GM23338 (cell line): ENCODE measurements at regions not wholly inside any gene's neighbourhood (a gene's known extent, or its start where the extent isn't known, plus 50 kb on each side); places are given as distances from the start of the nearest gene placed in this dataset.

Experiments used
- ATAC-seq: fragments of 200-7000 bp; cut with Tn5 transposase; 3 replicates; pipeline ENCODE4 v1.9.1; 2020
- DNase-seq: peaks from one replicate; pipeline ENCODE4 v3.0.0-alpha.2; 2015; ENCODE audit warnings: low spot score
- H2AFZ ChIP-seq: fragments of 200-600 bp; sonication (generic); 2 replicates; pipeline ENCODE4 v1.8.0; 2016; ENCODE audit warnings: antibody characterized with exemption, mild to moderate bottlenecking, moderate library complexity
- H3F3A ChIP-seq: fragments of 200-600 bp; sonication (generic); replicated peaks from 2 replicates; pipeline ENCODE4 v1.8.0; 2017; ENCODE audit warnings: antibody characterized with exemption, mixed run types, low read depth
- H3K27ac ChIP-seq: fragments of 200-600 bp; sonication (generic); 2 replicates; pipeline ENCODE4 v1.6.1; 2016; ENCODE audit warnings: low read depth
- H3K27me3 ChIP-seq: fragments of 200-600 bp; sonication (generic); 2 replicates; pipeline ENCODE4 v1.8.0; 2016; ENCODE audit warnings: mild to moderate bottlenecking, mixed run types, moderate library complexity; ENCODE audit not compliant: insufficient read depth
- H3K36me3 ChIP-seq: fragments of 200-600 bp; sonication (generic); 2 replicates; pipeline ENCODE4 v1.8.0; 2016; ENCODE audit warnings: mild to moderate bottlenecking; ENCODE audit not compliant: insufficient read depth
- H3K4me1 ChIP-seq: fragments of 200-600 bp; sonication (generic); 2 replicates; pipeline ENCODE4 v1.8.0; 2016; ENCODE audit warnings: mild to moderate bottlenecking, moderate library complexity; ENCODE audit not compliant: insufficient read depth
- H3K4me2 ChIP-seq: fragments of 200-600 bp; sonication (generic); 2 replicates; pipeline ENCODE4 v1.7.1; 2017; ENCODE audit warnings: mixed run types
- H3K4me3 ChIP-seq: fragments of 200-600 bp; sonication (generic); 2 replicates; pipeline ENCODE4 v1.6.1; 2016; ENCODE audit warnings: mixed run types
- H3K79me2 ChIP-seq: fragments of 200-600 bp; sonication (generic); replicated peaks from 2 replicates; pipeline ENCODE4 v1.8.0; 2017; ENCODE audit warnings: mild to moderate bottlenecking; ENCODE audit not compliant: insufficient read depth
- H3K9me2 ChIP-seq: fragments of 200-600 bp; sonication (generic); 2 replicates; pipeline ENCODE4 v1.8.0; 2017; ENCODE audit not compliant: insufficient read depth
- H4K20me1 ChIP-seq: fragments of 200-600 bp; sonication (generic); replicated peaks from 2 replicates; pipeline ENCODE4 v1.8.0; 2017; ENCODE audit warnings: mild to moderate bottlenecking; ENCODE audit not compliant: insufficient read depth
- H3K27ac Mint-ChIP-seq: 2 replicates; pipeline ENCODE4 v1.8.0; 2020; ENCODE audit warnings: inconsistent platforms, mild to moderate bottlenecking, moderate library complexity, mixed read lengths
- H3K27me3 Mint-ChIP-seq: 3 replicates; pipeline ENCODE4 v1.8.0; 2022; ENCODE audit warnings: low read depth, mild to moderate bottlenecking, moderate library complexity, mixed read lengths, inconsistent platforms; ENCODE audit not compliant: insufficient read depth, poor library complexity
- H3K36me3 Mint-ChIP-seq: 3 replicates; pipeline ENCODE4 v1.8.0; 2021; ENCODE audit warnings: low read depth, mild to moderate bottlenecking, inconsistent platforms, moderate library complexity, mixed read lengths
- H3K4me1 Mint-ChIP-seq: 3 replicates; pipeline ENCODE4 v1.8.0; 2020; ENCODE audit warnings: mild to moderate bottlenecking, inconsistent platforms, mixed read lengths
- H3K4me3 Mint-ChIP-seq: 3 replicates; pipeline ENCODE4 v1.8.0; 2021; ENCODE audit warnings: moderate library complexity, mild to moderate bottlenecking, inconsistent platforms, mixed read lengths
- H3K9me3 Mint-ChIP-seq: 3 replicates; pipeline ENCODE4 v1.8.0; 2020; ENCODE audit warnings: moderate library complexity, mild to moderate bottlenecking, inconsistent platforms, mixed read lengths
- CREB1 ChIP-seq: fragments of 250-450 bp; sonication (Bioruptor Pico); IDR thresholded peaks from 2 replicates; pipeline ENCODE4 v1.5.0; 2020; ENCODE audit warnings: low read depth, mild to moderate bottlenecking, moderate library complexity
- EZH2 ChIP-seq: fragments of 200-600 bp; sonication (generic); IDR thresholded peaks from one replicate; pipeline ENCODE4 v1.8.0; 2017; ENCODE audit warnings: antibody characterized with exemption, mild to moderate bottlenecking, low read depth; ENCODE audit not compliant: unreplicated experiment
- EZH2phosphoT487 ChIP-seq: fragments of 200-600 bp; sonication (generic); IDR thresholded peaks from one replicate; pipeline ENCODE4 v1.8.1; 2018; ENCODE audit warnings: antibody characterized with exemption; ENCODE audit not compliant: unreplicated experiment
- NANOG ChIP-seq: IDR thresholded peaks from 2 replicates; pipeline ENCODE4 v1.6.1; 2016; ENCODE audit warnings: antibody characterized with exemption, borderline replicate concordance
- POLR2AphosphoS5 ChIP-seq: IDR thresholded peaks from 2 replicates; pipeline ENCODE4 v1.6.1; 2016; ENCODE audit warnings: antibody characterized with exemption, low read depth
- STAT1 ChIP-seq: IDR thresholded peaks from one replicate; pipeline ENCODE4 v1.6.1; 2016; ENCODE audit warnings: antibody characterized with exemption; ENCODE audit not compliant: unreplicated experiment
- ZNF114 ChIP-seq: fragments of 250-450 bp; sonication (Bioruptor Pico); IDR thresholded peaks from 2 replicates; pipeline ENCODE4 v1.5.0; 2020; ENCODE audit warnings: mild to moderate bottlenecking, moderate library complexity
- ZNF331 ChIP-seq: fragments of 250-450 bp; sonication (Bioruptor Pico); IDR thresholded peaks from 2 replicates; pipeline ENCODE4 v1.5.0; 2020; ENCODE audit warnings: low read depth, mild to moderate bottlenecking, moderate library complexity
- TF ChIP-seq, protein P1 (sequence below), 2 experiments: fragments of 200-600 bp in 1 of 2; sonication (generic) in 1 of 2; conservative IDR thresholded peaks; 2 replicates each; pipeline versions ENCODE4 v1.5.1 to v1.6.1; 2016 to 2017; ENCODE audit warnings: antibody characterized with exemption in 2 of 2, low read depth in 2 of 2, mild to moderate bottlenecking in 2 of 2, moderate library complexity in 1 of 2
- TF ChIP-seq, protein P2 (sequence below): fragments of 250-450 bp; sonication (Bioruptor Pico); IDR thresholded peaks from 2 replicates; pipeline ENCODE4 v1.5.0; 2020; ENCODE audit warnings: mild to moderate bottlenecking, moderate library complexity
- TF ChIP-seq, protein P3 (sequence below): IDR thresholded peaks from one replicate; pipeline ENCODE4 v1.6.1; 2018; ENCODE audit warnings: antibody characterized with exemption; ENCODE audit not compliant: unreplicated experiment
- TF ChIP-seq, protein P4 (sequence below): IDR thresholded peaks from 2 replicates; pipeline ENCODE4 v1.6.1; 2016; ENCODE audit warnings: antibody characterized with exemption

DNA sequence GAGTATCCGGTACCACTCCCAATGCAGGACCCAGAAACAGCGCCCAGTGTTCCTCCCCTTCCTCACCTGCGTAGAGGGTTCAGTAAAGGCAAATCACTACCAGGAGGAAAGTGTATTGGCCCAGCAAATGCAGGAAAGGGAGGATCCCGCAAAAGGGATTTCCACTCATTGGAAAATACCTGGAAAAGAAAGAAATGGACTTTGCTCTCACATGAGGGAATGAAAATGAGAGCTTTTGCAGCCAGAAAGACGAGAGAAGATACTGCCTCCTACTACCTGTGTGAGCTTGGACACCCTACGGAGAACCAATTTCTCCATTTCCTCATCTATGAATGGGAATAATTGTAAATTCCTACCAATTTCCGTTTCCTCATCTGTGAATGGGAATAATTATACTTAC lies 184.1 kb upstream of the PPARGC1A start:
- no peaks in the 10 kb centered on the region for H3K36me3 Mint-ChIP-seq
- no peak for ATAC-seq
- H3K27me3 ChIP-seq: no peaks in the 10 kb centered on the region

More for the DNA sequence above, 184.1 kb upstream of the PPARGC1A start:
- no peaks in the 10 kb centered on the region for H4K20me1 ChIP-seq
- H3K79me2 ChIP-seq: no peaks in the 10 kb centered on the region
- H3K27ac Mint-ChIP-seq: no peak overlapping the region
- no peak overlapping the region for H3K4me3 Mint-ChIP-seq
- no peak overlapping the region for H3K4me2 ChIP-seq
- peaks cover 8% of the 10 kb centered on the region; the same call in 2 of the 3 replicates for H3K4me1 Mint-ChIP-seq
- no peaks in the 10 kb centered on the region for H3K9me3 Mint-ChIP-seq
- no peak for DNase-seq
- no peak overlapping the region for H2AFZ ChIP-seq
- H3K9me2 ChIP-seq: peaks cover 10% of the 10 kb centered on the region
- no peaks in the 10 kb centered on the region for H3F3A ChIP-seq
- H3K4me1 ChIP-seq: no peaks in the 10 kb centered on the region; the same call in 1 of the 2 replicates
- TF ChIP-seq EZH2phosphoT487: no peak
- TF ChIP-seq, protein P1, sequence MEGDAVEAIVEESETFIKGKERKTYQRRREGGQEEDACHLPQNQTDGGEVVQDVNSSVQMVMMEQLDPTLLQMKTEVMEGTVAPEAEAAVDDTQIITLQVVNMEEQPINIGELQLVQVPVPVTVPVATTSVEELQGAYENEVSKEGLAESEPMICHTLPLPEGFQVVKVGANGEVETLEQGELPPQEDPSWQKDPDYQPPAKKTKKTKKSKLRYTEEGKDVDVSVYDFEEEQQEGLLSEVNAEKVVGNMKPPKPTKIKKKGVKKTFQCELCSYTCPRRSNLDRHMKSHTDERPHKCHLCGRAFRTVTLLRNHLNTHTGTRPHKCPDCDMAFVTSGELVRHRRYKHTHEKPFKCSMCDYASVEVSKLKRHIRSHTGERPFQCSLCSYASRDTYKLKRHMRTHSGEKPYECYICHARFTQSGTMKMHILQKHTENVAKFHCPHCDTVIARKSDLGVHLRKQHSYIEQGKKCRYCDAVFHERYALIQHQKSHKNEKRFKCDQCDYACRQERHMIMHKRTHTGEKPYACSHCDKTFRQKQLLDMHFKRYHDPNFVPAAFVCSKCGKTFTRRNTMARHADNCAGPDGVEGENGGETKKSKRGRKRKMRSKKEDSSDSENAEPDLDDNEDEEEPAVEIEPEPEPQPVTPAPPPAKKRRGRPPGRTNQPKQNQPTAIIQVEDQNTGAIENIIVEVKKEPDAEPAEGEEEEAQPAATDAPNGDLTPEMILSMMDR (conservative IDR thresholded peaks at IDR 0.05; ENCODE audit: low read depth in 2 of 2): no peak
- no peak for TF ChIP-seq ZNF114 (CRISPR knock-in tag)
- no peak for TF ChIP-seq NANOG
- no peak for TF ChIP-seq EZH2
- no peak for TF ChIP-seq POLR2AphosphoS5
- TF ChIP-seq, protein P2, sequence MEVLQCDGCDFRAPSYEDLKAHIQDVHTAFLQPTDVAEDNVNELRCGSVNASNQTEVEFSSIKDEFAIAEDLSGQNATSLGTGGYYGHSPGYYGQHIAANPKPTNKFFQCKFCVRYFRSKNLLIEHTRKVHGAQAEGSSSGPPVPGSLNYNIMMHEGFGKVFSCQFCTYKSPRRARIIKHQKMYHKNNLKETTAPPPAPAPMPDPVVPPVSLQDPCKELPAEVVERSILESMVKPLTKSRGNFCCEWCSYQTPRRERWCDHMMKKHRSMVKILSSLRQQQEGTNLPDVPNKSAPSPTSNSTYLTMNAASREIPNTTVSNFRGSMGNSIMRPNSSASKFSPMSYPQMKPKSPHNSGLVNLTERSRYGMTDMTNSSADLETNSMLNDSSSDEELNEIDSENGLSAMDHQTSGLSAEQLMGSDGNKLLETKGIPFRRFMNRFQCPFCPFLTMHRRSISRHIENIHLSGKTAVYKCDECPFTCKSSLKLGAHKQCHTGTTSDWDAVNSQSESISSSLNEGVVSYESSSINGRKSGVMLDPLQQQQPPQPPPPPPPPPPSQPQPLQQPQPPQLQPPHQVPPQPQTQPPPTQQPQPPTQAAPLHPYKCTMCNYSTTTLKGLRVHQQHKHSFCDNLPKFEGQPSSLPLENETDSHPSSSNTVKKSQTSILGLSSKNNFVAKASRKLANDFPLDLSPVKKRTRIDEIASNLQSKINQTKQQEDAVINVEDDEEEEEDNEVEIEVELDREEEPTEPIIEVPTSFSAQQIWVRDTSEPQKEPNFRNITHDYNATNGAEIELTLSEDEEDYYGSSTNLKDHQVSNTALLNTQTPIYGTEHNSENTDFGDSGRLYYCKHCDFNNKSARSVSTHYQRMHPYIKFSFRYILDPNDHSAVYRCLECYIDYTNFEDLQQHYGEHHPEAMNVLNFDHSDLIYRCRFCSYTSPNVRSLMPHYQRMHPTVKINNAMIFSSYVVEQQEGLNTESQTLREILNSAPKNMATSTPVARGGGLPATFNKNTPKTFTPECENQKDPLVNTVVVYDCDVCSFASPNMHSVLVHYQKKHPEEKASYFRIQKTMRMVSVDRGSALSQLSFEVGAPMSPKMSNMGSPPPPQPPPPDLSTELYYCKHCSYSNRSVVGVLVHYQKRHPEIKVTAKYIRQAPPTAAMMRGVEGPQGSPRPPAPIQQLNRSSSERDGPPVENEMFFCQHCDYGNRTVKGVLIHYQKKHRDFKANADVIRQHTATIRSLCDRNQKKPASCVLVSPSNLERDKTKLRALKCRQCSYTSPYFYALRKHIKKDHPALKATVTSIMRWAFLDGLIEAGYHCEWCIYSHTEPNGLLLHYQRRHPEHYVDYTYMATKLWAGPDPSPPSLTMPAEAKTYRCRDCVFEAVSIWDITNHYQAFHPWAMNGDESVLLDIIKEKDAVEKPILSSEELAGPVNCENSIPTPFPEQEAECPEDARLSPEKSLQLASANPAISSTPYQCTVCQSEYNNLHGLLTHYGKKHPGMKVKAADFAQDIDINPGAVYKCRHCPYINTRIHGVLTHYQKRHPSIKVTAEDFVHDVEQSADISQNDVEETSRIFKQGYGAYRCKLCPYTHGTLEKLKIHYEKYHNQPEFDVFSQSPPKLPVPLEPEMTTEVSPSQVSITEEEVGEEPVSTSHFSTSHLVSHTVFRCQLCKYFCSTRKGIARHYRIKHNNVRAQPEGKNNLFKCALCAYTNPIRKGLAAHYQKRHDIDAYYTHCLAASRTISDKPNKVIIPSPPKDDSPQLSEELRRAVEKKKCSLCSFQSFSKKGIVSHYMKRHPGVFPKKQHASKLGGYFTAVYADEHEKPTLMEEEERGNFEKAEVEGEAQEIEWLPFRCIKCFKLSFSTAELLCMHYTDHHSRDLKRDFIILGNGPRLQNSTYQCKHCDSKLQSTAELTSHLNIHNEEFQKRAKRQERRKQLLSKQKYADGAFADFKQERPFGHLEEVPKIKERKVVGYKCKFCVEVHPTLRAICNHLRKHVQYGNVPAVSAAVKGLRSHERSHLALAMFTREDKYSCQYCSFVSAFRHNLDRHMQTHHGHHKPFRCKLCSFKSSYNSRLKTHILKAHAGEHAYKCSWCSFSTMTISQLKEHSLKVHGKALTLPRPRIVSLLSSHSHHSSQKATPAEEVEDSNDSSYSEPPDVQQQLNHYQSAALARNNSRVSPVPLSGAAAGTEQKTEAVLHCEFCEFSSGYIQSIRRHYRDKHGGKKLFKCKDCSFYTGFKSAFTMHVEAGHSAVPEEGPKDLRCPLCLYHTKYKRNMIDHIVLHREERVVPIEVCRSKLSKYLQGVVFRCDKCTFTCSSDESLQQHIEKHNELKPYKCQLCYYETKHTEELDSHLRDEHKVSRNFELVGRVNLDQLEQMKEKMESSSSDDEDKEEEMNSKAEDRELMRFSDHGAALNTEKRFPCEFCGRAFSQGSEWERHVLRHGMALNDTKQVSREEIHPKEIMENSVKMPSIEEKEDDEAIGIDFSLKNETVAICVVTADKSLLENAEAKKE (CRISPR knock-in tag): no peak
- TF ChIP-seq, protein P3, sequence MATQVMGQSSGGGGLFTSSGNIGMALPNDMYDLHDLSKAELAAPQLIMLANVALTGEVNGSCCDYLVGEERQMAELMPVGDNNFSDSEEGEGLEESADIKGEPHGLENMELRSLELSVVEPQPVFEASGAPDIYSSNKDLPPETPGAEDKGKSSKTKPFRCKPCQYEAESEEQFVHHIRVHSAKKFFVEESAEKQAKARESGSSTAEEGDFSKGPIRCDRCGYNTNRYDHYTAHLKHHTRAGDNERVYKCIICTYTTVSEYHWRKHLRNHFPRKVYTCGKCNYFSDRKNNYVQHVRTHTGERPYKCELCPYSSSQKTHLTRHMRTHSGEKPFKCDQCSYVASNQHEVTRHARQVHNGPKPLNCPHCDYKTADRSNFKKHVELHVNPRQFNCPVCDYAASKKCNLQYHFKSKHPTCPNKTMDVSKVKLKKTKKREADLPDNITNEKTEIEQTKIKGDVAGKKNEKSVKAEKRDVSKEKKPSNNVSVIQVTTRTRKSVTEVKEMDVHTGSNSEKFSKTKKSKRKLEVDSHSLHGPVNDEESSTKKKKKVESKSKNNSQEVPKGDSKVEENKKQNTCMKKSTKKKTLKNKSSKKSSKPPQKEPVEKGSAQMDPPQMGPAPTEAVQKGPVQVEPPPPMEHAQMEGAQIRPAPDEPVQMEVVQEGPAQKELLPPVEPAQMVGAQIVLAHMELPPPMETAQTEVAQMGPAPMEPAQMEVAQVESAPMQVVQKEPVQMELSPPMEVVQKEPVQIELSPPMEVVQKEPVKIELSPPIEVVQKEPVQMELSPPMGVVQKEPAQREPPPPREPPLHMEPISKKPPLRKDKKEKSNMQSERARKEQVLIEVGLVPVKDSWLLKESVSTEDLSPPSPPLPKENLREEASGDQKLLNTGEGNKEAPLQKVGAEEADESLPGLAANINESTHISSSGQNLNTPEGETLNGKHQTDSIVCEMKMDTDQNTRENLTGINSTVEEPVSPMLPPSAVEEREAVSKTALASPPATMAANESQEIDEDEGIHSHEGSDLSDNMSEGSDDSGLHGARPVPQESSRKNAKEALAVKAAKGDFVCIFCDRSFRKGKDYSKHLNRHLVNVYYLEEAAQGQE: no peak
- TF ChIP-seq STAT1: no peak
- TF ChIP-seq, protein P4, sequence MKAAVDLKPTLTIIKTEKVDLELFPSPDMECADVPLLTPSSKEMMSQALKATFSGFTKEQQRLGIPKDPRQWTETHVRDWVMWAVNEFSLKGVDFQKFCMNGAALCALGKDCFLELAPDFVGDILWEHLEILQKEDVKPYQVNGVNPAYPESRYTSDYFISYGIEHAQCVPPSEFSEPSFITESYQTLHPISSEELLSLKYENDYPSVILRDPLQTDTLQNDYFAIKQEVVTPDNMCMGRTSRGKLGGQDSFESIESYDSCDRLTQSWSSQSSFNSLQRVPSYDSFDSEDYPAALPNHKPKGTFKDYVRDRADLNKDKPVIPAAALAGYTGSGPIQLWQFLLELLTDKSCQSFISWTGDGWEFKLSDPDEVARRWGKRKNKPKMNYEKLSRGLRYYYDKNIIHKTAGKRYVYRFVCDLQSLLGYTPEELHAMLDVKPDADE: no peak
- TF ChIP-seq ZNF331: no peak
- TF ChIP-seq CREB1: no peak
- H3K36me3 ChIP-seq: no peaks in the 10 kb centered on the region
- no peak overlapping the region for H3K27ac ChIP-seq
- no peak overlapping the region for H3K4me3 ChIP-seq
- peaks cover 2% of the 10 kb centered on the region for H3K27me3 Mint-ChIP-seq
